HFF-Myc (cell line): ENCODE measurements at regions not wholly inside any gene's neighbourhood (a gene's known extent, or its start where the extent isn't known, plus 50 kb on each side); places are given as distances from the start of the nearest gene placed in this dataset.

ENCODE experiments used
- DNase-seq: peaks from one replicate; pipeline ENCODE4 v3.0.0-alpha.2; 2011; ENCODE audit warnings: low read depth; ENCODE audit errors: extremely low read depth
- H3K4me3 ChIP-seq: replicated peaks from 2 replicates; pipeline ENCODE4 v1.5.1; 2011; ENCODE audit warnings: low read depth, mild to moderate bottlenecking, control low read depth, low read length
- TF ChIP-seq, protein P1 (sequence below): IDR thresholded peaks from 2 replicates; pipeline ENCODE4 v1.5.1; 2012; ENCODE audit warnings: mild to moderate bottlenecking, low read depth, low read length, control low read depth; ENCODE audit errors: missing control alignments

GRCh38 chr5:20609126-20609525, 621.1 kb upstream of the CDH18 start:
- TF ChIP-seq, protein P1, sequence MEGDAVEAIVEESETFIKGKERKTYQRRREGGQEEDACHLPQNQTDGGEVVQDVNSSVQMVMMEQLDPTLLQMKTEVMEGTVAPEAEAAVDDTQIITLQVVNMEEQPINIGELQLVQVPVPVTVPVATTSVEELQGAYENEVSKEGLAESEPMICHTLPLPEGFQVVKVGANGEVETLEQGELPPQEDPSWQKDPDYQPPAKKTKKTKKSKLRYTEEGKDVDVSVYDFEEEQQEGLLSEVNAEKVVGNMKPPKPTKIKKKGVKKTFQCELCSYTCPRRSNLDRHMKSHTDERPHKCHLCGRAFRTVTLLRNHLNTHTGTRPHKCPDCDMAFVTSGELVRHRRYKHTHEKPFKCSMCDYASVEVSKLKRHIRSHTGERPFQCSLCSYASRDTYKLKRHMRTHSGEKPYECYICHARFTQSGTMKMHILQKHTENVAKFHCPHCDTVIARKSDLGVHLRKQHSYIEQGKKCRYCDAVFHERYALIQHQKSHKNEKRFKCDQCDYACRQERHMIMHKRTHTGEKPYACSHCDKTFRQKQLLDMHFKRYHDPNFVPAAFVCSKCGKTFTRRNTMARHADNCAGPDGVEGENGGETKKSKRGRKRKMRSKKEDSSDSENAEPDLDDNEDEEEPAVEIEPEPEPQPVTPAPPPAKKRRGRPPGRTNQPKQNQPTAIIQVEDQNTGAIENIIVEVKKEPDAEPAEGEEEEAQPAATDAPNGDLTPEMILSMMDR = no peak
- H3K4me3 ChIP-seq = no peak overlapping the region
- no peak for DNase-seq

DNA sequence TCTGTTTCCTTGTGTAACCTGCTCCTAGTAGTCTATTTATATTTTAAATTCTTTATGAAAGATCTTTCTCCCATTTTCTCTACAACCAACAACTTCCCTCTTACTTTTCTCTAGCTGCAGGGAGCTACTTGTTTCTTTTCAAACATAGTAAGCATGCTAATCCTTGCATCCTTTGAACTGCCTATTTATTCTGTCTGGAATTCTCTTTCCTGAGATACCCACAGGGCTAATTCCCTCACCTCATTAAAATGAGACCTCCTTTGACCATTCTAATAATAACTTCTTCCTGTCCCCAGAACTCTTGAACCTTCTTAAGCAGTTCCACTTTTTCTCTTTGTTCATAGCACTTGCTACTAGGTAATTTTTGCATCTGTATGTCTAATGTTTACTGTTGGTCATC, 620.6 kb upstream of the CDH18 start:
- DNase-seq = no peak
- TF ChIP-seq, protein P1 = no peak
- H3K4me3 ChIP-seq = no peak overlapping the region

DNA sequence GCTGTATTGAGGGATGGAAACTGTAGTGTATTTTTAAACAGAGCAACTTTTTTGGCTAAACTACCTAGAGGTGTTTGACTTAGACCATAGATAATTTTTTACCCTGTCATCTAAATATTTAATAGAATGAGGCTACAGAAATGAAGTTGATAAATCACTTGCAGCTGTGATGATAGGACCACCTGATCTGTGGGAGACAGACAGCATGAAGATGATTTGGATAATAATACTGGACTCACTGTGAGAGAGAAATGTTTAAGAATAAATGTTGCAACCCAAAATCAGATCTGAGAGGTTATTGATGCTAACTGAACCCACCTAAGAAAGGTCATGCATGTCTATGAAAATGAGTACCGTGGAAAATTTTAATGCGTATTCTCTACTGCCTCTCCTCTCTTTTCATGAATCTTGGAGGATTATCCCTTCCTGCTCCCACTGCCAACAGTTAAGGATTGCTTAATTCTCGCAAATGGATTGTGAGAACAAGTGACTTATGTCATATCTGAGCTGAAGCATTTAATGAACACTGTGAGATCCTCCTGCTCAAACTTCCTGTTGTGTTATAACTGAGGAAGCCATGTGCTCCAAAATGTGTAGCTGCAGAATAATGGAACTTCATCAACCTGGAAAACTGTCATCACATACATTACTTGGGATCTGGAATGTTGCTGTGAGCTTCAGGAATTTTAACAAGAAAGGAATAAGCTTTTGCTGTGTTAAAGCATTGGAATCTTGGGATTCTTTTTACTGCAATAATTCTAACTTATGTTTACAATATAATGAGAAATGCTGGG, 617.9 kb upstream of the CDH18 start:
- no peak overlapping the region for H3K4me3 ChIP-seq
- TF ChIP-seq, protein P1 = no peak
- no peak for DNase-seq

GRCh38 chr5:20604992-20605391, 617.0 kb upstream of the CDH18 start:
- DNase-seq = no peak
- H3K4me3 ChIP-seq = no peak overlapping the region
- TF ChIP-seq, protein P1 = no peak

GRCh38 chr5:20601678-20602100, 613.7 kb upstream of the CDH18 start:
- no peak overlapping the region for H3K4me3 ChIP-seq
- no peak for DNase-seq
- TF ChIP-seq, protein P1 = no peak

DNA sequence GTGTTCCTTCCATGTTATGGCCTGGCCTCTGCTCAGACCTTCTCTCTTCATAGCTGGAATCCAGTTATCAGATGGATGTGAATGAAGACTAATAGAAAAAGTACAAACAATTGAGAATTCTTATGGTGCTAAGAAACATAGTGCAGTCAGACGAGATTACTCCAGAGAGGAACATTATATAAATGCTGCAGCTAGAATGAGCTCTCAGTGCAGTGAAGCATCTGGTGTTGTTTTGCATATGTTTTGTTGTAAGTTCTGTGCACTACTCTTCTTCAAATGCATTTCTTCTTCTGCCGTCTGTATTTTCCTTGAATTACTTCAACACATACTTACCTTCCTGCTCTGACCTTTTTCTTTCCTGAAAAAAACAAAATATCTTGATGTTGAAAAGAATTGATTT, 602.4 kb upstream of the CDH18 start:
- H3K4me3 ChIP-seq = no peak overlapping the region
- DNase-seq = no peak
- TF ChIP-seq, protein P1 = no peak
